SIG-M5 (cell line): ENCODE measurements at regions not wholly inside any gene's neighbourhood (a gene's known extent, or its start where the extent isn't known, plus 50 kb on each side); places are given as distances from the start of the nearest gene placed in this dataset.
"Not testable (repeated sequence)": the region's sequence is repeated elsewhere in the genome, so short reads cannot be mapped to it uniquely, and the experiment has no call there.

Experiments used
- DNase-seq: peaks from one replicate; lab custom pipeline; 2025; lab: John Stamatoyannopoulos, UW

DNA sequence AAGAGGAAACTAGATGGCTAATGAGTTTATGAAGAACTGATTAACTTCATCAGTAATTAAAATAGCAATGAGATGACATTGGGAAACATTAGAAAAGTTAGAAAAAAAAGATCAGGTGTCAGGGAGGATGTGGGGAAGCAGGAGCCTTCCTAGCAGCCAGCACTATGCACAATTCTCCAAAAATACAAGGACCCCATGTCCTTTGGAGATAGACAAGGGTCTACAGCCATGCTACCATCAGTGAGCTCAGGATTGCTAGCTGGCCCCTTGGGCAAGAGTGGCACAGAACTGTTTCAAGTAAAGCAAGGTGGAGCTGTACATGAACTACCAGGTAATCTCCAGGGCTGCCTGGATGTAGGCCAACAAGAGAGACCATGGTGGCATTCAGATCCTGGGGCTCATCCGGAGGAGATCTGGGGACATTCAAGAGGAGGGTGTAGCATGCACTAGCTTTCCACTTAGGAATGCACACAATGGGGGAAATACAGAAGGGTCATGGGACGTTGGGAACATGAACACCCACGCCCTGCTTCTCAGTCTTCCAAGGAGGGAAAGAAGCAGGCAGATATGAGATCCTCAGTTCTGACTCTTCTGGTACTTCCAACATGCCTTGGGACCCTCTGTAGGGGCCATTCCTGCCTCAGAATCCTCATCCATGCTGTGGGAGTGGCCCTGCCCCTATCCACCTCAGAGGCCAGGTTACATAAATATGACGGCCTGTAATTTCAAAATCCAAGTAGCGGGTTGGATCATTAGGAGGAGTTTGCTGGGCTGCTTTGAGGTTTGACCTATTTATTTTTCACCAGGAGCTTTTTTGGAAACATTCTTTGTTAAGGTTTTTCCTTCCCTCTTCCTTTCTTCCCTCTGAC lies 82.2 kb upstream of the HABP2 start:
- DNase-seq: no peak

DNA sequence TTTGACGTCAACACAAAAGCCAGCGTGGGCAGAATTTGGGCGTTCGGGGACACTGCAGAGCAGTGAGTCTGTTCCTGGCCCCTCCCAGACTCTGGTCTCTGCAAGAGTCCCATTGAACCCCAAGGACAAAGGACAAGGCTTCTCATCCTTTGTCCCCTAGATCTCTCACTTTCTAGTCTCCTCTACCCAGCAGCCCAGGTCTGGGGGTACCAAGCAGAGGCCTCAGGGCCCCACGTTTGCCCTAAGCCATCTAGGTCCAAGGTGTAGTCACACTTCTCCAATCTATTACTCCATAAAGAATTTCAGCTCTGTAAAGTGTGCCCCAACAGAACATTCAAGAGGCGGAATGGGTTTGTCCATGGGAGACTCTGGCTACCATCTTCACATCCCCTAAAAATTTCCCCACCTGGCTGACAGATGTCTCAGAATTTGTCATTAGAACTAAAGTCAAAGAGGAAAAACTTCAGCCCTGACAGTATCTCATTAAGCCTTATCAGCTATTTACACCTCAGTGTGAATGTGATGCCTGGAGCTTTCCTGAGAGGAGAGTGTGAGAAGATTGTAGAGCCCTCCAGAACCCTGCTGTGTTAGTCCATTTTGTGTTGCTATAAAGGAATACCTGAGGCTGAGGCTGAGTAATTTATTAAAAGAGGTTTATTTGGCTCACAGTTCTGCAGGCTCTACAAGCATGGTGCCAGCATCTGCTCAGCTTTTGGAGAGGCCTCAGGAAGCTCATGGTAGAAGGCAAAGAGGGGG lies 81.4 kb upstream of the HABP2 start:
- no peak for DNase-seq

DNA sequence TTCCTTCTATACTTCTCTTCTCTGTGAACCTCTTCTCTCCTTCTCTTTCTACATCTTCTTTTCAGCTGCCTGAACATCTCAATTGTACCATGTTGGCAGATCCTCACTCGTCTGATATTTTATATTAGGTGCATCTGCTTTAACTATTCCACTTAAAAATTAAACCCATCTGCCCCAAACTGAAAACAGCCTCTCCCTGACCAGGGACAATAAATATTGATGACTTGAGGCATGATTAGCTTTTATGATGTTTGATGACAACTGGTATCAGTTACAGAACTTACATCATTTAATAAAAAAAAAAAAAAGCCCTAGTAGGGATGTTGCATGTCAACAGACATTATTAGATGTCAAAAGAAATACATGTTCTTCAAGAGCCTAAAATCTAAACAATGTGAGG lies 79.8 kb upstream of the HABP2 start:
- DNase-seq: no peak

DNA sequence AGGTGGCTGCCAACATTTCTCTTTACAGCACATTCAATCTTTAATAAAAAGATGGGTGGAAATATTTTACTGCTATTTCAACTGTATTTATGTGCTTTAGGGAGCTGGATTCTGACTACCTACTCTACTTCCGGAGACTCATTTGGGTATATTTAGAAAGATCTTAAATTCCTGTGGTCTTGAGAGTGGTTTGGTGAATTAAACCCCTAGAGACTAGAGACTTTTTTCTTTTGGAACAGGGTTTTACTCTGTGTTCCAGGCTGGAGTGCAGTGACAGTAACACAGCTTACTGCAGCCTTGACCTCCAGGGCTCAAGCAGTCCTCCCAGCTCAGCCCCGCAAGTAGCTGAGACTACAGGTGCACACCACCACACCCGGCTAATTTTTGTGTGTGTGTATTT lies 79.0 kb upstream of the HABP2 start:
- DNase-seq: no peak

DNA sequence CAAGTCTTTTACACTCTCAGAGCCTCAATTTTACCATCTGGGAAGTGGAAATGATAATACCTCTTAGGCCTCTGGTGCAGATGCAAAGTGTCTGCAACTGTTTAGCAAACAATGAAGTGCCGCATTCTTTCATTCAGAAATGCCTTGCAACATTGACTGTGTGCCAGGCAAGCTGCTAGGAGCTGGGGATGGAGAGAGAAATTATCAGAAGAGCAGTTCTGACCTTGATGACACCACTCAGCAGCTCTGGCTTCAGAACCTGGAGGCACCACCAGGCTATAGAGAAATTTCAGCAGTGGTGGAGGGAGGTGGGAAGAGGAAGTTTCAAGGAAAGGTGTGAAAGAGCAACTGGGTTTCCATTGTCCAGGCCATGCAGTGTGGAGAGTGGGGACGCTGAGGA lies 78.1 kb upstream of the HABP2 start:
- DNase-seq: no peak

DNA sequence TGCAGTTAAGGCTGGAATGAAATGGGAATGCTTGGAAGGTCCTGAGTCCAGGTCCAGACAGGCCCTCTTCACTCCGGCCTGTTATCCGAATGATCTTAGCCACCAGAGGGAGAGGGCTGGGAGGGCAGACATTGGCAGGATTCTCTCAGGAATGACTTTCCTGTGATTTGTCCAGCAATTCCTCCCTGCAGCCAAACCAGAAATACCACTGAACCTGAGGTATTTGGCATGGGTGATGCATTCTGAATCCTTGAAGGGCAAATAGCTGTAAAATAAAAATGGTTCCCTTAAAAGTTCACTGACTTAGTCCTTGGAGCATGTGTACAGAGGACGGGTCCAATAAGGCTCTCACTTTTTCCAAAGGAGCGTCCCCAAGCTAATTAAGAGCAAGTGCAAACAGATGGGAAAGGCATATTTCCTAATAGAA lies 77.5 kb upstream of the HABP2 start:
- DNase-seq: no peak

DNA sequence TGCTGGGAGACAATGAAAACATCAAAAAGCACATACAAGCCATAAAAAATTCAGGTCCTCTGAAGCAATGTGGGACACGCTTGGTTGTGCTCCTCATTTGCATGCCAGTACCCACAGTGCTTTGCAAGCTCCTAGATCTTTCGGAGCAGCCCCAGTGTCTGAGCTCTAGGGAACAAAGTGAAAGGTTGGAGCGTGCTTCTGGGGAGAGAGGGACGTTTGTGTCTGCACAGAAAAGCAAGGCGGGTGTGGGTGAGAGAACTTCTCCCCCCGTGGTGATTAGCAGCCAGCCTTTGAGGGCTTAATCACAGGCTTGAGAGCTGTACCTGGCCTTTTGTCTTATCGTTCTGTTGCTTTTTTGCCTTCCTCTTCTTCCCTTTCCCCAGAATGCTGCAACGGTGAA lies 76.7 kb upstream of the HABP2 start:
- DNase-seq: no peak

DNA sequence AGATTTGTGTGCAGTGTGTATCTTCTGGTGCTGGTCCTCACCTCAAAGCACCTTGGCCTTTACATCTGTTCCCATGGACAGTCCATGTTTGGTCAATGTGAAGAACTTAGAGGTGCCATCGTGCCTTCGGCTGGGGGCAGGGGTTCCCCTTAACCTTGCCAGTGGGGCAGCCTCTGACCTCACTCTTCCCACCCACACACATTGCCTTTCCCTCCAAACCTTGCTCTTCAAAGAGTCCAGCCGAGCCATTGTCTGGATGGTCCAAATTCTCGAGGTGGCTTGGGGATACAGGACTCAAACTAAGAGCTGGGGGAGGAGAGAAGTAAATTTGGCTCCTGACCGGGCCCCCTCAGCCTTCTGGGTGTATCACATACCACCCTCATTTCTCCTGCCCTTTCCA lies 76.2 kb upstream of the HABP2 start:
- DNase-seq: no peak

DNA sequence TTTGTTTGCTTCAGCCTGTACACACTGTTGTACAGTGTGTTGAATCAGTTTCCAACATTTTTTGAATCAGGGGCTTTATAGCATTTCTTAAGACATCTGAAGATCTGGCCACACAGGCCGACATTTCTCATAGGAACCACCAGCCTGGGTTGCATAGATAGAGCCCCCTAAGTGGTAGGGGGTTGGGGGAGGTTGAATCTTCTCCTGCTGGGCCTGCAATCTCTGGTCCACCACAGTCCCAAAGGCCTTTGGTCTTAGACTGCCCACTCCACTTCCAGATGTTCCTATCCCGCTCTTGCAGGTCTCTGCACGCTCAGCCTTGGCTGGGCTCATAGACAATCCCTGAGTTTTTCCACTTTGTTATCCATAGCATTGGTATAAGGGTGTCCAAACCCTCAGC lies 75.4 kb upstream of the HABP2 start:
- no peak for DNase-seq

DNA sequence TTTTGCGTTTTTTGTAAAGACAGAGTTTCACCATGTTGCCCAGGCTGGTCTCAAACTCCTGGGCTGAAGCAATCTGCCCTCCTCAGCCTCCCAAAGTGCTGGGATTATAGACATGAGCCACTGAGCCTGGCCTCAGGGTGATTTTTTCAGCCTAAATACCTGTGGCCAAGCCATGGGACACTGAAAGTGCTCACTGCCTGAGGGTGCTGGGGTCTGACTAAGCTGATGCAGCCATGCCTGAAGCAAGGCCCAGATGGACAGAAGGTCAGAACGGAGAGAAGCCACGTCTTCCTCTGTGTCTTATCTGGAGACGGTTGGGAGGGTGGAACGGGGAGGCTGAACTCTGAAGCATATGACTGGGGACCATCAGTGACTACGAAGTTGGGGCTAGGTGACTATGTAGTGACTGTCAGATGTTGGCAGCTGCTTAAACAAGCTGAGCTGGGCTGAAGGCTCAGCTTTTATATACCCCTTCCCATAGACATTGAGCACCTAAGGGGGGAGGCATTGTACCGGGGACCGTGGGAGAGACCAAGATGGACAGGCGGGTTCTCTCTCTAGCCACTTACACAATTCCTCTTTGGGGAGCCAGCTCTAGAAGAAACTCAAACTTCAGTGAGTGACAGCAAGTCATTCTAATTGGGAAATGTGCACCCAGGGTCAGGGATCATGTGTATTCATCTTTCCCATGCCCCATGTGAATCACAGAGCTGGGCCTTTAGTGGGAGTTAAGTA lies 73.3 kb upstream of the HABP2 start:
- no peak for DNase-seq

DNA sequence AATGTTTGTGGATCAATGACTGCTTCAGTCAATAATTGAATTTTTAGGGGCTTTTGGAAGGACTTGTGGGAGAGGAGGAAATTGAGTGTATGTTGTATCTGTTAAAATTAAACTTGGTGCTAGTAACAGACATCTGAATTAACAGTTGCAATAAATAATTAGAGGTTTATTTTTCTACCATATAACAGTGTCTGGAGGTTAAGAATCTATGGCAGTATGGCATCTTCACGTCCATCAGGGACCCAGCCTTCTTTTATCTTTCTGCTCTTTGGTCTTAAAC lies 72.8 kb upstream of the HABP2 start:
- no peak for DNase-seq

DNA sequence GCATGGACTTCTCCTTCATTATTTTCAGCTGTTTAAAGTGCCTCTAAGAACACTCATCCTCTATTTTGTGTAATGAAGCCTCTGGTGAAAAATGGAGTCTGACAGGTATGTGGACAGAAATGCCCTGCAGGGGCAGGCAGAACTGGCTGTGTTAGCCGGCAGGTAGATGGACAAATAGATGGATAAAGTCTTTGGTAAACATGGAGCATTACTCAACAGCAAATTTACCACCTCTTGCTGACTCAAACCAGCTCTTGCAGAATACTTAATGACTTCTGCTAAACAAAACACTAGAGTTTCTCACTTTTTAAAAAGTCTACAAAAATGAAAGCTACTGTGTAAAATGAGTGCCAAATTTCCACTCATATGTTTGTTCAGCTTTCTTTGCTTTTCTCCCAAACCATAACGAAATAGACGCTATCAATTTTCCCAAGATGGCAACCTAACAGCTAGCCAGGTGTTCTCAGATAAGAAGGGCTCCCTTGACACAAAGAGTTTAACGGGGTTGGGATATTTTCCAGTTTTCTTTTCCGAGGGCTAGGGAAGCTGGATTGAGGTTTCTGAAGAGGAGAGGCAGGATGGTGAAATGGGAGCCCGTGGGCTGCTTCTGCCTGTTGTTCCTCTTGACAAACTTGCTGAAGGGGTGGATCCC lies 71.9 kb upstream of the HABP2 start:
- no peak for DNase-seq

DNA sequence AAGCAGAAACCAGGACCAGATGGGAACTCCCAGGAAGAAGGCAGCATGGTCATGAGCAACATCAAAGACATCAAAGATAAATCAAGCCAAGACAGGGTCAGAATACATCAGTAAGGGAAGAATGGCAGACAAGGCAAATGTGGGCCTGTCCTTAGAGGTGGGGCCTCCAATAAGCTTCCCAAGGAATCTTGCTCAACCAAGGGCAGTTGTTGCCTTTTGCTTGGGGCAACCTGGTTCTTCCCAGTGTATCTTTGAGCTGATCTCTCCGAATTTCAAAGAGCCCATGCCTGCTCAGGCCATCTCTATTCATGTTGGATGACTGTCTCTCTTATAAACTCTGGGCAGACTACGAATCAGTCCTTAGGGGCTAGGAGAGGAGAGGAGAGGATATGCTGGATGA lies 68.4 kb upstream of the HABP2 start:
- DNase-seq: no peak

DNA sequence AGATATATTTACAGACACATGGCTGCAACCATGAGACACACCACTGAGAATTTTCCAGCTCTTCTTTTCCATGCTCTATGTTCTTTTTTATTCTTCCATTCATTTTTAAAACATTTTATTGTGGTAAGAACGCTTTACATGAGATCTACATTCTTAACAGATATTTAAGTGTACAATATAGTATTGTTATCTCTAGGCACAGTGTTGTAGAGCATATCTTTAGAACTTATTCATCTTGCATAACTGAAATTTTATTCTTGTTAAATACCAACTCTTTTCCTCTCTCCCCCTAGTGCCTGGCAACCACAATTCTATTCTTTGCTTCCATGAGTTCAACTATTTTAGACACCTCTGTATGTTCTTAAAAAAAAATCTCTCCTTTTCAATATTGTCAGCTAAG lies 67.1 kb upstream of the HABP2 start:
- no peak for DNase-seq

DNA sequence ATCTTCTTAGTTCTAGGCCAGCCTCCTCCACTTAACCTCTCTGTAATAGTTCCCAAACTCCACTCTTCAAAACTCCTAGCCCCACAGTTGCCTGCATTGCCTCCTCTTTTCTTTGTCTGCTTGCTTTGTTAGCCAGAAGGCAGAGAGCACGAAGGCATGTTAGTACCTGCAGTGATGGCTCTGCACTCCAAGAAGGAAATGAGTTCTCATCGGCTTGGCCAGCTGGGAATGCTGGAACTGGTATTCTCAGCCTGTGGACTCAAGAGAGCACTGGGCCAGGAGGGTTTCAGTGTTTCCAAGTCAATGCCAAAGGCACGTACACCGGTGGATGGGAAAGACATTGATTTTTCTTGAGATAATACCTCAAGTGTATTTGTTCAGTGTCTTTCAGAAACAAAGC lies 66.3 kb upstream of the HABP2 start:
- DNase-seq: no peak

DNA sequence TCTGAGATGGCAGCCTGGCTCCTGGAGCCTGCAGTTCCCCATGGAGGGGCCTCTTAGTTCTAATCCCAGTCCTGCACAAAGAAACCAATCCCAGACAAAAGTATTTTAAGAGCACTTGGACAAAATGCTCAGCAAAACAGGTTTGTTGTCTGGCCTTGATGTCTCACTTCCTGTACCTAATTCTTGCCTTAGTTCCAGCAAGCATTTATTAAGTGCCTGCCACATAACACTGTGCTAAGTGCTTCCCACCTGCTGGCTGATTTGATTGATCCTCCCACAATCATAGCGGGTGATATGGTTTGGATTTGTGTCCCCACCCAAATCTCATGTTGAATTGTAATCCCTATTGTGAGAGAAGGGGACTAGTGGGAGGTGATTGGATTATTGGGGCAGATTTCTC lies 65.7 kb upstream of the HABP2 start:
- no peak for DNase-seq

DNA sequence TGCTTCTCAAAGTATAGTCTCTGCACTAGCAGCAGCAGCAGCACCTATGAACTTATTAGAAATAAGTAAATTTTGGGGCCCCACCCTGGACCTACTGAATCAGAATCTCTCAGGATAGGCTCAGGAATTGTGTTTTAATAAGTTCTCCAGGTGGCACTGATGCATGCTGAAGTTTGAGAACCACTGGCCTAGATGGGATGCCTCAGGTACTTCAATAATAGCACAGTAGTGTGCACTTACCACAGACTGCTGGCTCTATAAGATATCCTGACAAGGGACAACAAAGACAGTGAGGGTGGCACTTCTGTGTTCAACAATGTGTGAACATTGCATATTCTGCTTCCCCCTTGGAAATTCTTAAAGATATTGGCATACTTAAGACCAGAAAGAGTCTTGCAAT lies 64.7 kb upstream of the HABP2 start:
- DNase-seq: no peak

DNA sequence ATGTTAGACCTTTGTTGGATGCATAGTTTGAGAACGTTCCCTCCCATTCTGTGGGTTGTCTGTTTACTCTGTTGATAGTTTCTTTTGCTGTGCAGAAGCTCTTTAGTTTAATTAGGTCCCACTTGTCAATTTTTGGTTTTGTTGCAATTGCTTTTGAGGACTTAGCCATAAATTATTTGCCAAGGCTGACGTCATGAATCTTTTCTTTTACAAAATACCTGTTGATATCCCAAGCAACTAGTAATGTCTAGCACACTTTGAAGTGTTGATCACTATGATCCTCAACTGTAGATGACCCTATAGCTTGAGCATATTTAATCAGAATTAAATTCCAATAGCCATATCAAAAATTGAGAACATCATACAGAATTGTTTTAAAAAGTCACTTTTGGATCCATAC lies 63.3 kb upstream of the HABP2 start:
- DNase-seq: not testable (repeated sequence)

DNA sequence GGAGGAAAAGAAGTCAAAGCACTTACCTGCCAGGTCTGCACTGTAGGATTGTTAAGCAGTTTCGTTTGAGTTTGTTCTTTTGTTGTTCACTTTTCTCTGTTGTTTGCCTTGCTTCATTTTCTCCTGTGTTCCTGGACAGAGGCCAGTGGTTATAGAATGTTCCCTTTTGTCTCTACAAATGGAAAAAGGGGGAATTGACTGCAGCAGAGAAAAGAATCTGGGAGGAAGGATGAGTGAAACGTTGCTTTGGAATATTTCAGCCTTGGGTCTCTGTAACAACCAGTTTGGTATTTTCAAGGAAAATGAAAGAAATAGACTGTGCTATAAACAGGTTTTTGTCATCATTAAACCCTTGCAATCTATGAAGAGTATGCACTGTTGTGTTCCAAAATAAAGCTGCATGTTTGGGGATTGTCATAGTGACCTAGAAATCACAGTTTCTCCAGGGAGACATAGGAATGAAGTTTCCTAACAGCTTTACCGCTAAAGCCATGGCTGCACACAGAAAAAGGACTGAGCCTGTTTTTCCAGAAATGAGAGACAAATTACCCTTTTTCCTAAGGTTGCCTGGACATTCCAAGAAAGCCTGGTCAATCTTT lies 60.8 kb upstream of the HABP2 start:
- DNase-seq: no peak

DNA sequence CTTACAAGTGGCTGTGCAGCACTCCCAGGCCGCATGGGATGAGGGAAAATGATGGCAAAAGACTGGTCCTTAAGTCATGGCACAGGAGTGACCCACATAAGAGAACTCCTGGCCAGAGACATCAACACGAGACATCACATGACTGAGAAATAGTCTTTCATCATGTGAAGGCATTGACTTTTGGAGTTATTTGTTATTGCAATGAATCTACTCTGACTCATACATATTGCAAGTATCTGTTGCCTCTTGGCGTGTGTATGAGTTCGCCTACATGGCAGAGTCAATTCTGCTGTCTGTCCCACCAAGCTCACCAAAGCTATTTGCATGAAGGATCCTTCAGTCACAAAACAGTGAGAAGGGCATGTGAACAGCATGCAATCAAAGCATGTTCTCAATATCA lies 59.7 kb upstream of the HABP2 start:
- DNase-seq: no peak

DNA sequence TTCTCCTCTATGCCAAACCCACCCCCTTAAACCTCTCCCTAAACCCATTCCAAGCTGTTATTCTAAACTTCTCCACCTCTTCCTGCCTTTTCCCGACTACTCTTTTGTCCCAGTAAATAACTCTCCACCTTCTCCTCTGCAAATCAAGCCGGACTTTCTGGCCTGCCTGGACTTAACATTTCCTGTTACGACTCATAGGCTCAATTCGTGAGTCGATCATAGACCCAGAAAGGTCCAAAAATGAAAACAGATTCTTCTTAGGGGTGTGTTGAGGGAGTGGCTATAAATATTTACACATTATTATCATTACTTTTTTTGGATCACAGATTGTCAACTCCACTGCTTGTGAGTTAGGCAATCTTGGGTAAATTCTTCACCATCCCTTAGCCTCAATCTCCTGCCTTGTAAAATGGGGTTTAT lies 59.0 kb upstream of the HABP2 start:
- no peak for DNase-seq

DNA sequence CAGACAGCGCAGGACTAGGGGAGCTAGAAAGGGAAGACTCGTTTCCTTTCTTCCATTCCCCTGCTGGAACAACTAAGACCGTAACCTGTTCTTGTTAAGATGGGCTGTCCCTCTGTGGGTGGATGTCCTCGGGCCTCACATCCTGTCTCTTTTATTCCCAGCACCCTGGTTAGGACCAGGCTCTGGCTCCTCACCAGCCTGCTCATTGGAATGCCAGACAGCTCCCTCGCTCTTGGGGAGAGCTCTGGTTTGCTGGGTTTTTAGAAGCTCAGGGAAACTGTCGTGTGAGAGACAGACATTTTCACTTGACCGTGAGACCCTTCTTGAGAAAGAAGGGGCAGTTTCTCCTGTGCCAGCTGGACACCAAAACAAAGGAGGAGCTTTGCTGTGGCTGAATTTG lies 58.1 kb upstream of the HABP2 start:
- no peak for DNase-seq
